Neural cell (in vitro differentiated cells): ENCODE measurements at regions not wholly inside any gene's neighbourhood (a gene's known extent, or its start where the extent isn't known, plus 50 kb on each side); places are given as distances from the start of the nearest gene placed in this dataset.

ENCODE experiments used
- H2AFZ ChIP-seq: fragments of 200-600, 300-800 bp; sonication (generic), shearing (Covaris generic); 2 replicates; pipeline ENCODE4 v1.6.0; 2014; ENCODE audit warnings: low read depth, mild to moderate bottlenecking, antibody characterized with exemption, low read length, moderate library complexity
- H3F3A ChIP-seq: fragments of 200-600 bp; shearing (Covaris generic); 2 replicates; pipeline ENCODE4 v1.6.1; 2016; ENCODE audit warnings: mild to moderate bottlenecking, moderate library complexity, mixed read lengths, antibody characterized with exemption, low read length; ENCODE audit not compliant: insufficient read depth, poor library complexity, severe bottlenecking
- H3K27ac ChIP-seq: fragments of 200-600, 300-800 bp; sonication (generic), shearing (Covaris generic); 2 replicates; pipeline ENCODE4 v1.5.1; 2014; ENCODE audit warnings: mild to moderate bottlenecking, low read length, moderate library complexity
- H3K27me3 ChIP-seq: fragments of 300-800, 200-600 bp; sonication (generic), shearing (Covaris generic); 2 replicates; pipeline ENCODE4 v1.6.0; 2014; ENCODE audit warnings: mild to moderate bottlenecking, low read depth, low read length, moderate library complexity; ENCODE audit not compliant: insufficient read depth
- H3K36me3 ChIP-seq: fragments of 300-800, 200-600 bp; sonication (generic), shearing (Covaris generic); 2 replicates; pipeline ENCODE4 v1.5.1; 2014; ENCODE audit warnings: mild to moderate bottlenecking, antibody characterized with exemption, low read length, moderate library complexity; ENCODE audit not compliant: insufficient read depth
- H3K4me2 ChIP-seq: fragments of 300-800, 200-600 bp; sonication (generic), shearing (Covaris generic); 2 replicates; pipeline ENCODE4 v1.6.0; 2014; ENCODE audit warnings: mild to moderate bottlenecking, low read length
- H3K4me3 ChIP-seq: fragments of 300-800, 200-600 bp; sonication (generic), shearing (Covaris generic); 2 replicates; pipeline ENCODE4 v1.5.1; 2014; ENCODE audit warnings: mild to moderate bottlenecking, low read length, moderate library complexity
- H3K79me2 ChIP-seq: fragments of 200-600 bp; shearing (Covaris generic); replicated peaks from 2 replicates; pipeline ENCODE4 v1.6.0; 2014; ENCODE audit warnings: mild to moderate bottlenecking, low read length, moderate library complexity; ENCODE audit not compliant: insufficient read depth
- H3K9ac ChIP-seq: fragments of 300-800, 200-600 bp; sonication (generic), shearing (Covaris generic); 2 replicates; pipeline ENCODE4 v1.6.1; 2016; ENCODE audit warnings: mild to moderate bottlenecking, low read length, mixed read lengths
- H3K9me2 ChIP-seq: fragments of 200-600 bp; shearing (Covaris generic); 2 replicates; pipeline ENCODE4 v1.6.1; 2016; ENCODE audit warnings: mild to moderate bottlenecking, low read length, mixed read lengths; ENCODE audit not compliant: insufficient read depth
- H3K9me3 ChIP-seq: fragments of 200-600, 300-800 bp; sonication (generic), shearing (Covaris generic); 2 replicates; pipeline ENCODE4 v1.6.1; 2016; ENCODE audit warnings: mild to moderate bottlenecking, mixed run types, low read length, moderate library complexity, mixed read lengths
- H4K20me1 ChIP-seq: fragments of 200-600 bp; shearing (Covaris generic); 2 replicates; pipeline ENCODE4 v1.6.1; 2016; ENCODE audit warnings: mild to moderate bottlenecking, mixed run types; ENCODE audit not compliant: insufficient read depth
- EP300 ChIP-seq: fragments of 450-650 bp; conservative IDR thresholded peaks from 2 replicates; pipeline ENCODE4 v1.6.1; 2014; ENCODE audit warnings: antibody characterized with exemption, mild to moderate bottlenecking, moderate library complexity; ENCODE audit not compliant: poor library complexity, severe bottlenecking
- EZH2 ChIP-seq: fragments of 200-600, 300-800 bp; shearing (Covaris generic), sonication (generic); IDR thresholded peaks from 2 replicates; pipeline ENCODE4 v1.6.1; 2014; ENCODE audit warnings: antibody characterized with exemption, low read length, borderline replicate concordance, mild to moderate bottlenecking; ENCODE audit not compliant: insufficient read depth, poor library complexity, severe bottlenecking
- MXI1 ChIP-seq: fragments of 450-650 bp; conservative IDR thresholded peaks from 2 replicates; pipeline ENCODE4 v1.6.1; 2014; ENCODE audit warnings: antibody characterized with exemption, mild to moderate bottlenecking; ENCODE audit not compliant: poor library complexity, severe bottlenecking
- POLR2AphosphoS5 ChIP-seq: IDR thresholded peaks from 2 replicates; pipeline ENCODE4 v1.6.1; 2012
- RAD21 ChIP-seq: fragments of 450-650 bp; conservative IDR thresholded peaks from 2 replicates; pipeline ENCODE4 v1.6.1; 2014; ENCODE audit warnings: antibody characterized with exemption, mild to moderate bottlenecking, moderate library complexity
- SMC3 ChIP-seq: fragments of 450-650 bp; conservative IDR thresholded peaks from 2 replicates; pipeline ENCODE4 v1.6.1; 2014; ENCODE audit warnings: antibody characterized with exemption, mild to moderate bottlenecking, moderate library complexity; ENCODE audit not compliant: poor library complexity
- TAF1 ChIP-seq: IDR thresholded peaks from 2 replicates; pipeline ENCODE4 v1.6.1; 2012; ENCODE audit warnings: low read depth
- TF ChIP-seq, protein P1 (sequence below): IDR thresholded peaks from 2 replicates; pipeline ENCODE4 v1.6.1; 2012; ENCODE audit warnings: borderline replicate concordance
- TF ChIP-seq, protein P2 (sequence below): fragments of 450-650 bp; IDR thresholded peaks from 2 replicates; pipeline ENCODE4 v1.5.1; 2014; ENCODE audit warnings: antibody characterized with exemption, mild to moderate bottlenecking, moderate library complexity; ENCODE audit not compliant: poor library complexity, severe bottlenecking

DNA sequence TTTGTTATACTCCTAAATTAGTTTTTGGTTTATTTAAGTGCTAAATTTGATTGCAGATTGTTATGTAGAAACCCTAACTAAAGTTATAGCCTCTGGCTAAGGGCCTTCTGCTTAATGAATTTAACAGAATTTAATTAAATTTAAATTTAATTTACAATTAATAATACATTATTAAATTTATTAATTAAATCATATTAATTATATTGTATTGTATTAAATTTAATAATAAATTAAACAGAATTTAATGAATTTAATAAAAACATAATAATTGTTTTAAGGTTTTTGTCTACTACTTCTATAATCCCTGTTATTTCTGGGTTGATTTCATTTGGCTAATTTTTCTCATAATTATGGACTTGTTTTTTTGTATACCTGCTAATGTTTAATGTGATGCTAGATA lies 141.9 kb upstream of the TECRL start:
- Histone ChIP-seq H3K27me3 (no peaks in the 10 kb centered on the region), H3K4me3 (no peak overlapping the region), H4K20me1 (no peaks in the 10 kb centered on the region), H3K9me2 (no peaks in the 10 kb centered on the region), H3F3A (no peaks in the 10 kb centered on the region), H2AFZ (no peak overlapping the region), H3K9ac (no peak overlapping the region), H3K36me3 (no peaks in the 10 kb centered on the region), H3K4me2 (no peak overlapping the region), H3K27ac (no peak overlapping the region), H3K9me3 (no peaks in the 10 kb centered on the region), H3K79me2 (no peaks in the 10 kb centered on the region)
- TF ChIP-seq RAD21 (no peak), TAF1 (no peak)

DNA sequence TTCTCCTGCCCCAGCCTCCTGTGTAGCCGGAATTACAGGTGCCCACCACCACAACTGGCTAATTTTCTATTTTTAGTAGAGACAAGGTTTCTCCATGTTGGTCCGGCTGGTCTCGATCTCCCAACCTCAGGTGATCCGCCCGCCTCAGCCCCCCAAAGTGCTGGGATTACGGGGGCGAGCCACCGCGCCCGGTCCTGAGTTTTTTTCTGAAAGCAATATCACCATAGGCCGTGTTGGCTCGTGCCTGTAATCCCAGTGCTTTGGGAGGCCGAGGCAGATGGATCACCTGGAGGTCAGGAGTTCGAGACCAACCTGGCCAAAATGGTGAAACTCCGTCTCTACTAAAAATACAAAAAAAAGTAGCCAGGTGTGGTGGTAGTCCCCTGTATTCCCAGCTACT lies 136.3 kb upstream of the TECRL start:
- Histone ChIP-seq H3K36me3 (no peaks in the 10 kb centered on the region), H3K9me3 (no peaks in the 10 kb centered on the region)

More for the DNA sequence above, 136.3 kb upstream of the TECRL start:
- no peak overlapping the region for H3K4me3 ChIP-seq
- no peak overlapping the region for H3K9ac ChIP-seq
- no peaks in the 10 kb centered on the region for H3K9me2 ChIP-seq
- TF ChIP-seq POLR2AphosphoS5: no peak
- no peak for TF ChIP-seq RAD21
- TF ChIP-seq TAF1: no peak
- TF ChIP-seq, protein P1, sequence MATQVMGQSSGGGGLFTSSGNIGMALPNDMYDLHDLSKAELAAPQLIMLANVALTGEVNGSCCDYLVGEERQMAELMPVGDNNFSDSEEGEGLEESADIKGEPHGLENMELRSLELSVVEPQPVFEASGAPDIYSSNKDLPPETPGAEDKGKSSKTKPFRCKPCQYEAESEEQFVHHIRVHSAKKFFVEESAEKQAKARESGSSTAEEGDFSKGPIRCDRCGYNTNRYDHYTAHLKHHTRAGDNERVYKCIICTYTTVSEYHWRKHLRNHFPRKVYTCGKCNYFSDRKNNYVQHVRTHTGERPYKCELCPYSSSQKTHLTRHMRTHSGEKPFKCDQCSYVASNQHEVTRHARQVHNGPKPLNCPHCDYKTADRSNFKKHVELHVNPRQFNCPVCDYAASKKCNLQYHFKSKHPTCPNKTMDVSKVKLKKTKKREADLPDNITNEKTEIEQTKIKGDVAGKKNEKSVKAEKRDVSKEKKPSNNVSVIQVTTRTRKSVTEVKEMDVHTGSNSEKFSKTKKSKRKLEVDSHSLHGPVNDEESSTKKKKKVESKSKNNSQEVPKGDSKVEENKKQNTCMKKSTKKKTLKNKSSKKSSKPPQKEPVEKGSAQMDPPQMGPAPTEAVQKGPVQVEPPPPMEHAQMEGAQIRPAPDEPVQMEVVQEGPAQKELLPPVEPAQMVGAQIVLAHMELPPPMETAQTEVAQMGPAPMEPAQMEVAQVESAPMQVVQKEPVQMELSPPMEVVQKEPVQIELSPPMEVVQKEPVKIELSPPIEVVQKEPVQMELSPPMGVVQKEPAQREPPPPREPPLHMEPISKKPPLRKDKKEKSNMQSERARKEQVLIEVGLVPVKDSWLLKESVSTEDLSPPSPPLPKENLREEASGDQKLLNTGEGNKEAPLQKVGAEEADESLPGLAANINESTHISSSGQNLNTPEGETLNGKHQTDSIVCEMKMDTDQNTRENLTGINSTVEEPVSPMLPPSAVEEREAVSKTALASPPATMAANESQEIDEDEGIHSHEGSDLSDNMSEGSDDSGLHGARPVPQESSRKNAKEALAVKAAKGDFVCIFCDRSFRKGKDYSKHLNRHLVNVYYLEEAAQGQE: no peak
- TF ChIP-seq, protein P2, sequence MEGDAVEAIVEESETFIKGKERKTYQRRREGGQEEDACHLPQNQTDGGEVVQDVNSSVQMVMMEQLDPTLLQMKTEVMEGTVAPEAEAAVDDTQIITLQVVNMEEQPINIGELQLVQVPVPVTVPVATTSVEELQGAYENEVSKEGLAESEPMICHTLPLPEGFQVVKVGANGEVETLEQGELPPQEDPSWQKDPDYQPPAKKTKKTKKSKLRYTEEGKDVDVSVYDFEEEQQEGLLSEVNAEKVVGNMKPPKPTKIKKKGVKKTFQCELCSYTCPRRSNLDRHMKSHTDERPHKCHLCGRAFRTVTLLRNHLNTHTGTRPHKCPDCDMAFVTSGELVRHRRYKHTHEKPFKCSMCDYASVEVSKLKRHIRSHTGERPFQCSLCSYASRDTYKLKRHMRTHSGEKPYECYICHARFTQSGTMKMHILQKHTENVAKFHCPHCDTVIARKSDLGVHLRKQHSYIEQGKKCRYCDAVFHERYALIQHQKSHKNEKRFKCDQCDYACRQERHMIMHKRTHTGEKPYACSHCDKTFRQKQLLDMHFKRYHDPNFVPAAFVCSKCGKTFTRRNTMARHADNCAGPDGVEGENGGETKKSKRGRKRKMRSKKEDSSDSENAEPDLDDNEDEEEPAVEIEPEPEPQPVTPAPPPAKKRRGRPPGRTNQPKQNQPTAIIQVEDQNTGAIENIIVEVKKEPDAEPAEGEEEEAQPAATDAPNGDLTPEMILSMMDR: no peak
- no peak for TF ChIP-seq EP300
- TF ChIP-seq SMC3: no peak
- TF ChIP-seq MXI1: no peak
- TF ChIP-seq EZH2: no peak
- H3F3A ChIP-seq: no peaks in the 10 kb centered on the region
- no peak overlapping the region for H3K27ac ChIP-seq
- H2AFZ ChIP-seq: no peak overlapping the region
- H3K79me2 ChIP-seq: no peaks in the 10 kb centered on the region
- no peaks in the 10 kb centered on the region for H3K27me3 ChIP-seq
- H4K20me1 ChIP-seq: no peaks in the 10 kb centered on the region
- H3K4me2 ChIP-seq: no peak overlapping the region
